GM18520 (cell line): ENCODE measurements at regions not wholly inside any gene's neighbourhood (a gene's known extent, or its start where the extent isn't known, plus 50 kb on each side); places are given as distances from the start of the nearest gene placed in this dataset.
"Not testable (repeated sequence)": the region's sequence is repeated elsewhere in the genome, so short reads cannot be mapped to it uniquely, and the experiment has no call there.

Experiments
- ATAC-seq: cut with Tn5 transposase; IDR thresholded peaks from one replicate; pipeline ENCODE4 v1.9.1; 2021; ENCODE audit not compliant: unreplicated experiment

GRCh38 chr4:133597251-133597650 is 448.2 kb downstream of the PCDH10 start:
- no peak for ATAC-seq

GRCh38 chr4:133596459-133596858 is 447.4 kb downstream of the PCDH10 start:
- no peak for ATAC-seq

- no peak for ATAC-seq
Measured at GRCh38 chr4:133594390-133595207, 445.5 kb downstream of the PCDH10 start.

DNA sequence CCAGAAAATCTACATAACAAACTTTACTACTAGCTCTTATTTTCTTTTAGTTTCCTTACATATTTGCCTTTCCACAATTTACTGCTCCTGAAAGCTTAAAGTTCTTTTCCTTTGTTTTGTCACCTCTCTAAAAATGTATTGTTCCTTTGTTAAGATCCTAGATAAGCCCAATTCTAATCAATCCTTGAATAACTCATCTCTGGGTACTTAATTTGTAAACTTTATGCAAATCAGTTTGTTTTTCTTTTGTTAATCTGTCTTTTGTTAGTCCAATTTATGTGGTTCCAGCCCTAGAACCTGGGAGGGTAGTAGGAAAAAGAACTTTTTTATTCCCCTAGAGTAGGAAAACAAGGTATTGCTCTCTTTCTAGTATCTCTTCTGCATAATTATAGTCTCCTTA is 444.7 kb downstream of the PCDH10 start:
- ATAC-seq = no peak

DNA sequence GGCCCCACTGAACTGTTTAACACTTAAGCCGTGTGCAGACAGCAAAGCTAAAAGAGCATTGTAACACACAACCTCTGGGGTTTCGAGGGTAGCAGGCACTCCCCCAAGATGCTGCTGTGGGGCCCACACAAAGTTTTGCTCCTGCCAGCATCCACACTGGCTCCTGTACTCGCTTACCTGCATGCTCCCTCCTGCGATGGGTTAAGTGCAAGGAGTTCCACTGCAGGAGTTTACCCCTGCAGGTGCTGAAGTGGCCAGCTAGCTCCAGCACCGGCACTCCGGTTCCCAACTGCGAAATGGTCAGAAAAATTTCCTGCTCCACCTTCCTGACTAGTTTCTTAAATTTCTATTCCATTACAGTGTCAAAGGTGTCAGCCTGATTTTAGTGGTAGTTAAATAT is 443.5 kb downstream of the PCDH10 start:
- ATAC-seq = no peak

DNA sequence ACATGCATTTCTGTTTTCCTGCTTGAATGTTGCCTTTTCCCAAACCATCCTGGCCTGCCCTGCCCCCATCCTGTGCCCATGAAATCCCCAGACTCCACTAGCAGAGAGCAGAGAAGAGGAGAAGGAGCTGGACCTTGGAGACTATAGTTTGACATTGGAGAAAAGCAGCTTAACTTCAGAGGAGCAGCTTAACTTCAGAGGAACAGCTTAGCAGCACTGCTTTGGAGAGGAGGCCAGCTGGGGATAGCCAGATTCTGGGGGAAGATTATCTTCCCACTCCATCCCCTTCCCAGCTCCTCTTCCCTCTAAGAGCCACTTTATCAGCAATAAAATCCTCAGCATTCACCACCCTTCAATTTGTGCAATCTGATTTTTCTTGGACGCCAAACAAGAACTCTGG is 443.0 kb downstream of the PCDH10 start:
- ATAC-seq = no peak

DNA sequence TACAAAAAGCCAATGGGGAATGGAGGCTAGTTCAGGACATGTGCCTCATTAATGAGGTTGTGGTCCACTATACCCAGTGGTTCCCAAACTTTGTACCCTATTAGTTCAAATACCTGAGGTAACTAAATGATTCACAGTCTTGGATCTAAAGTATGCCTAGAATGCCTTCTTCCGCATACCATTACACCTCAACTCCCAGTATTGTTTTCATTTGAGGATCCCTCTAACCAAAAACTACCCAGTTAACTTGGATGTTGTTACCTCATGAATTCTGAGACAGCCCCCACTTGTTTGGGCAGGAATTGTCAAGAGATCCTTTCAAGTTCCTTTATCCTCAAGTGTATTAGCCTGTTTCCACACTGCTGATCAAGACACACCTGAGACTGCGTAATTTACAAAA is 439.2 kb downstream of the PCDH10 start:
- ATAC-seq = no peak

DNA sequence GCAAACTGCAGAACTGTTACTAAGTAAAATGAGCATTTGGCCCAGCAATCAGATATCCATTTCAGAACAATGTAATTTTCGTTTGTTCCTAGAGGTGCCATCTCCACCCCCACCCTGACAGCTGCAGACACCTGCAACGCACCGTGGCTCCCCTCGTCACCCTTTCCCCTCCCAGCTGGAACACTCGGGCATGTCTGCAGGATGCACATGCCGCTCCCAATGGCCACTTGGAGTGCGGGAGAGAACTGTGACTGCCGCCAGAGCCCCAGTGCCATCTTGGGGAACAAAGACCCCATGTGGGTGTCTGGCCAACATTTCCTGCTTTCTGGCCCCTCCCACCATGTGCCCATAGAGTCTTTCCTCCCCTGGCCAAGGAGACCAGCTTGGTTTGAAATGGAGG is 436.2 kb downstream of the PCDH10 start:
- no peak for ATAC-seq

GRCh38 chr4:133584714-133585113 is 435.6 kb downstream of the PCDH10 start:
- ATAC-seq = no peak

DNA sequence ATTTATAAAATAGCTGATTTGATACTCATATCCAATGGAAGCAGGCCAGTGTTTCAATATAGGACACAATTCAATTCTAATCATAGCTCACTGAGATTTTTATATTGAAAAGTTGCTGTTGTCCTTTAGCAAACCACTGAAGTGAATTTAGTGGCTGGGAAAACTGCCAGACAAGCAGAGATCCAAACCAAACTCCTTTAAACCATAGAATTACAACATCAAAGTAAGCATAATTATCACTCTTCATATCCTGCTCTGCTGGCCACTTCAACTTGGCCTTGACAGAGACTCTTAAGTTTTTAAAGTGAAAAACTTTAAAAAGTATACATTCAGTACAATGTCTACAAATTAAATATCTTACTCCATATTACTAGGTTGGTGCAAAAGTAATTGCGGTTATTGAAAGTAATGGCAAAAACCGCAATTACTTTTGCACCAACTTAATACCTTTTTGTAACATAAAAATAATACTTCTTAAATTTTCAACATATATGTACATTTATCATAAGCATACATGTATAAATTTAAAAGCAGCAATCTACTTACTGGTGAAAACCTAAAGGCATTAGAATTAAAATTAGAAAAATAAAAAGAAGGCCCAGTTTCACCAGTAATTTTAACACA is 433.0 kb downstream of the PCDH10 start:
- ATAC-seq = no peak

GRCh38 chr4:133574248-133574647 is 425.2 kb downstream of the PCDH10 start:
- ATAC-seq = no peak

- no peak for ATAC-seq
Measured at GRCh38 chr4:133565379-133565778, 416.3 kb downstream of the PCDH10 start.

DNA sequence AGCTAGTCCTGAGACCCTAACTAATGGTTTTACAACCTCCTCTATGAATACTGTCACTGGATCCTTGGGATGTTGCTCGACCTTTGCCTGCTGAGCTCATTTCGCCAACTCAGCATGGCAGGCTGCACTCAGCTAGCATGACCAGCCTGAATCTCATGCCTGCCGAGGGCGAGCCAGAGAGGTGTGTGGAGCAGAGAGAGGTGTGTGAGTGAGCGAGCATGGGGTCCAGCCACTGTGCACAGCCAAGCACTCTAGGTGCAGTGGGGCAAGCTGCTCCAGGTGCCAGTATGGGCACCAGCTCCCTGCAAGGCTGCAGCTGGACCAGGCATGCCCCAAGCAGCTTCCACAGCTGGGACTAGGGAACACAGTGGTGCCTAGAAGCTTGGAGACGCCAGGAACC is 410.9 kb downstream of the PCDH10 start:
- no peak for ATAC-seq

DNA sequence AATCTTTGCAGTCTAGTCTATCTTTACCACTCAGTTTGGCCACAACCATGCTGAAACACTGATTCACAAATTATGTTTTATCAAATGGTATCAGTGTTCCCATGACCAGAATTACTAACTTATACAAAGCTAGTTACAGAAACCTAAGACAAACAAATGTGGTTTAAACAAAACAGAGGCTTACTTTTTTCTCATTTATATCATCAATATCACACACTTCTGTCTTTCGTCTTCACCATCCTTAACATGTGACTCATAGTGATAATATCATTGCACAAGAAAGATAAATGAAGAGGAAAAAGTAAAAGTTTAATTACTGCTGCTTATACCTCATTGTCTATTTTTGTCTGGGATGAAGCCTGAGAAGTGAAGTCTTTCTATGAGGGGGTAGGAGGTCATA is 406.6 kb downstream of the PCDH10 start:
- no peak for ATAC-seq

- ATAC-seq = no peak
Measured at GRCh38 chr4:133550436-133550835, 401.3 kb downstream of the PCDH10 start.

GRCh38 chr4:133544097-133544496 is 395.0 kb downstream of the PCDH10 start:
- ATAC-seq = no peak

GRCh38 chr4:133537780-133538281 is 388.7 kb downstream of the PCDH10 start:
- ATAC-seq = no peak

- ATAC-seq = not testable (repeated sequence)
Measured at GRCh38 chr4:133534224-133534623, 385.1 kb downstream of the PCDH10 start.

DNA sequence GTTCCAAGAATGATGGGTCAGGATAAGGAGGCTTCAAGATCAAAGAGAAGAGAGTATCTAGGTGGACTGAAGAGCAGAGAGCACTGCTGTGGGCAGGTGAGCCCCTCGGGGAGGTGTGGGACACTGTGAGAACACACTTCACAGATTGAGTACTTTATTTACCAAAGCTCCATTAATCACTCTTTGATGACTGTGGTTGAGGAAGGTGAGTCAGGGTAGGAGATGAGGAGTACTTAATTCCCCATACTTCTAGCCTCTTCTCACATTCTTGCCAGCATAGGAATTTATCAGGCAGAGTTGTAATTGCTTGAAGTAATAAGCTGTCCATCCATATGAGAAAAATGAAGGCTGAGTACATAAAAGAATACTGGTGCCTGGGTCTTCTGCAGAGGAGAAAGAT is 375.3 kb downstream of the PCDH10 start:
- no peak for ATAC-seq

- ATAC-seq = no peak
Measured at GRCh38 chr4:133513901-133514300, 364.8 kb downstream of the PCDH10 start.

DNA sequence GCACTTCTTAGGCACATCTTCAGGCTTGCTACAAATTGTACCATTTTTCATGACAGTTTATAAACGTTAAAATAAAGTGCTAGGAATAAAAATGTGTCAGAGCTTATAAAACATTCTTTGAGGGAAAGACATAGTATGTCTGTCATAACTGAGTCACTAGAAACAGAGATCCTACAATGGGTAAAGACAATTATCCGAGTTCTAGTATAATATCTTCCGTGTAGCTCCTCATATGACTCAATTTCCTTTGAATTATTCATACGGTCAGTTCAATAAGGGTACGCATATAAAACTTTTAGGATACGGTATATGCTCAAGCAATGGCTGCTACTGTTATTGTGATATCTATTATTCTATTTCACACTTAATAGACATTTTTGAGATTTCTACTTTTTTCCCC is 349.1 kb downstream of the PCDH10 start:
- ATAC-seq = no peak

DNA sequence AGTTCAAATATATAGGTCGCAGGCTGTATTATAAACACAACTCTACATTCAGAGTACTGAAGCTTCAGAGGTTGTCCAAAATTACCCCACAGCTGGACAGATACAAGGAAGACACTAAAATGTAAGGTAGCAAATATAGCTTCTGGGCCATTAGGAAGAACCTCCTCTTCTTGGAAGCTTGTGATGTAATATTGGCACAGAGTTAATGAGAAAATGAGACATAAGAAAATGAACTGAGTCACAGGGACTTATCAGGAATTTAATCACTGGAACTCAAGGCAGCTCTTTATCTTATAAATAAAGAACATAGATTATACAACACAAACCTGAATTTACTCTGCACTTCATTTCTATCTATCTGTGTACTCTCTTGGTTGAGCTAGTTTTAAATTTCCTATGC is 344.7 kb downstream of the PCDH10 start:
- ATAC-seq = no peak
